Mononuclear cell (primary cell): ENCODE measurements at regions not wholly inside any gene's neighbourhood (a gene's known extent, or its start where the extent isn't known, plus 50 kb on each side); places are given as distances from the start of the nearest gene placed in this dataset.
"Not testable (repeated sequence)": the region's sequence is repeated elsewhere in the genome, so short reads cannot be mapped to it uniquely, and the experiment has no call there.

Experiments
- H3K27me3 ChIP-seq: 2 replicates; pipeline ENCODE4 v1.6.0; 2011; ENCODE audit warnings: low read length, control low read depth; ENCODE audit not compliant: insufficient read depth
- H3K4me1 ChIP-seq: 2 replicates; pipeline ENCODE4 v1.5.1; 2011; ENCODE audit warnings: mild to moderate bottlenecking, low read length, control low read depth; ENCODE audit not compliant: insufficient read depth
- H3K4me3 ChIP-seq: 2 replicates; pipeline ENCODE4 v1.5.1; 2011; ENCODE audit warnings: mild to moderate bottlenecking, low read length, moderate library complexity
- H3K9me3 ChIP-seq: 2 replicates; pipeline ENCODE4 v1.5.1; 2011; ENCODE audit warnings: low read depth, mild to moderate bottlenecking, control low read depth, low read length

- Histone ChIP-seq H3K9me3 (no peaks in the 10 kb centered on the region), H3K27me3 (no peaks in the 10 kb centered on the region), H3K4me3 (no peak overlapping the region), H3K4me1 (no peaks in the 10 kb centered on the region)
These were observed 871.8 kb upstream of the SORCS1 start for GRCh38 chr10:108036265-108036664.

- H3K9me3 ChIP-seq = no peaks in the 10 kb centered on the region
- H3K4me1 ChIP-seq = no peaks in the 10 kb centered on the region
- no peak overlapping the region for H3K4me3 ChIP-seq
- H3K27me3 ChIP-seq = no peaks in the 10 kb centered on the region
These were observed 870.3 kb upstream of the SORCS1 start for GRCh38 chr10:108034829-108035228.

- H3K27me3 ChIP-seq, H3K4me3 ChIP-seq, H3K9me3 ChIP-seq, H3K4me1 ChIP-seq: not testable (repeated sequence)
These were observed 869.0 kb upstream of the SORCS1 start for GRCh38 chr10:108033518-108033917.

- no peak overlapping the region for H3K4me3 ChIP-seq
- no peaks in the 10 kb centered on the region for H3K27me3 ChIP-seq
- no peaks in the 10 kb centered on the region for H3K4me1 ChIP-seq
- H3K9me3 ChIP-seq = no peaks in the 10 kb centered on the region
These were observed 867.0 kb upstream of the SORCS1 start for GRCh38 chr10:108031505-108031904.

GRCh38 chr10:108014902-108015177 is 850.3 kb upstream of the SORCS1 start:
- Histone ChIP-seq H3K27me3 (no peaks in the 10 kb centered on the region), H3K4me3 (no peak overlapping the region), H3K9me3 (peaks cover 10% of the 10 kb centered on the region), H3K4me1 (no peaks in the 10 kb centered on the region)

- Histone ChIP-seq H3K4me1 (no peaks in the 10 kb centered on the region), H3K27me3 (no peaks in the 10 kb centered on the region)
These were observed 849.8 kb upstream of the SORCS1 start for GRCh38 chr10:108014145-108014901.

GRCh38 chr10:108005627-108006026 is 841.1 kb upstream of the SORCS1 start:
- no peak overlapping the region for H3K4me3 ChIP-seq
- no peaks in the 10 kb centered on the region for H3K4me1 ChIP-seq
- no peaks in the 10 kb centered on the region for H3K9me3 ChIP-seq
- no peaks in the 10 kb centered on the region for H3K27me3 ChIP-seq

More at GRCh38 chr10:108014145-108014901, 849.8 kb upstream of the SORCS1 start:
- Histone ChIP-seq H3K9me3 (peaks cover 10% of the 10 kb centered on the region), H3K4me3 (no peak overlapping the region)

- Histone ChIP-seq H3K4me3 (no peak overlapping the region), H3K4me1 (no peaks in the 10 kb centered on the region), H3K27me3 (no peaks in the 10 kb centered on the region), H3K9me3 (no peaks in the 10 kb centered on the region)
These were observed 839.1 kb upstream of the SORCS1 start for GRCh38 chr10:108003576-108003975.

- Histone ChIP-seq H3K4me3 (no peak overlapping the region), H3K9me3 (no peaks in the 10 kb centered on the region), H3K27me3 (no peaks in the 10 kb centered on the region), H3K4me1 (no peaks in the 10 kb centered on the region)
These were observed 838.6 kb upstream of the SORCS1 start for GRCh38 chr10:108003061-108003460.

- Histone ChIP-seq H3K4me3 (no peak overlapping the region), H3K9me3 (no peaks in the 10 kb centered on the region), H3K27me3 (no peaks in the 10 kb centered on the region), H3K4me1 (no peaks in the 10 kb centered on the region)
These were observed 835.9 kb upstream of the SORCS1 start for GRCh38 chr10:108000365-108000764.

GRCh38 chr10:107994621-107995270 is 830.2 kb upstream of the SORCS1 start:
- Histone ChIP-seq H3K4me1 (no peaks in the 10 kb centered on the region), H3K4me3 (no peak overlapping the region), H3K27me3 (no peaks in the 10 kb centered on the region), H3K9me3 (no peaks in the 10 kb centered on the region)

GRCh38 chr10:107986571-107986970 is 822.1 kb upstream of the SORCS1 start:
- no peaks in the 10 kb centered on the region for H3K4me1 ChIP-seq
- H3K27me3 ChIP-seq = no peaks in the 10 kb centered on the region
- no peak overlapping the region for H3K4me3 ChIP-seq
- H3K9me3 ChIP-seq = no peaks in the 10 kb centered on the region

- no peak overlapping the region for H3K4me3 ChIP-seq
- no peaks in the 10 kb centered on the region for H3K9me3 ChIP-seq
- no peaks in the 10 kb centered on the region for H3K27me3 ChIP-seq
- H3K4me1 ChIP-seq = no peaks in the 10 kb centered on the region
These were observed 820.1 kb upstream of the SORCS1 start for GRCh38 chr10:107984581-107984980.

GRCh38 chr10:107984149-107984548 is 819.6 kb upstream of the SORCS1 start:
- Histone ChIP-seq H3K4me1 (no peaks in the 10 kb centered on the region), H3K9me3 (no peaks in the 10 kb centered on the region), H3K27me3 (no peaks in the 10 kb centered on the region), H3K4me3 (no peak overlapping the region)

- H3K4me1 ChIP-seq = no peaks in the 10 kb centered on the region
These were observed 813.9 kb upstream of the SORCS1 start for GRCh38 chr10:107978455-107978854.

GRCh38 chr10:107971973-107972372 is 807.5 kb upstream of the SORCS1 start:
- no peaks in the 10 kb centered on the region for H3K9me3 ChIP-seq
- no peaks in the 10 kb centered on the region for H3K4me1 ChIP-seq
- no peak overlapping the region for H3K4me3 ChIP-seq
- H3K27me3 ChIP-seq = no peaks in the 10 kb centered on the region

More at GRCh38 chr10:107978455-107978854, 813.9 kb upstream of the SORCS1 start:
- no peaks in the 10 kb centered on the region for H3K27me3 ChIP-seq
- H3K4me3 ChIP-seq = no peak overlapping the region
- H3K9me3 ChIP-seq = no peaks in the 10 kb centered on the region
